ENCODE measurements at regions not wholly inside any gene's neighbourhood (a gene's known extent, or its start where the extent isn't known, plus 50 kb on each side); places are given as distances from the start of the nearest gene placed in this dataset.

- POLR2A ChIA-PET, result no interaction called here
- CTCF ChIA-PET, result interaction anchor here (1.1 to 1.8 kb wide), 3 partner anchors 15 to 209 kb away, joined by 3 to 4 read pairs (median 3); no protein-coding TSS in a partner anchor
- no peak overlapping the region for H3K4me3 ChIP-seq (ENCODE audit: low read depth, low read length)
- DNase-seq (ENCODE audit: low read depth), result no peak
- no peaks in the 10 kb centered on the region for H3K36me3 ChIP-seq (ENCODE audit: control insufficient read depth, insufficient read depth, low read length)
- H3K27me3 ChIP-seq (ENCODE audit: control insufficient read depth, insufficient read depth, low read length), result peaks cover 2% of the 10 kb centered on the region
- peak; percentile 61 for TF ChIP-seq CTCF (IDR thresholded peaks at IDR 0.05; ENCODE audit: insufficient read depth, low read depth, low read length)
Measured at GRCh38 chr13:29713839-29714238, 118.4 kb upstream of the SLC7A1 start.

GRCh38 chr13:29711776-29712175 is 116.3 kb upstream of the SLC7A1 start:
- Histone ChIP-seq H3K36me3 (ENCODE audit: control insufficient read depth, insufficient read depth, low read length) (no peaks in the 10 kb centered on the region), H3K27me3 (ENCODE audit: control insufficient read depth, insufficient read depth, low read length) (peaks cover 2% of the 10 kb centered on the region), H3K4me3 (ENCODE audit: low read depth, low read length) (no peak overlapping the region)
- ChIA-PET POLR2A (no interaction called here), CTCF (interaction anchor here (11.2 kb wide), 1 partner anchor 204 kb away, joined by 173 read pairs; no protein-coding TSS in a partner anchor)
- TF ChIP-seq CTCF (IDR thresholded peaks at IDR 0.05; ENCODE audit: insufficient read depth, low read depth, low read length), result no peak
- no peak for DNase-seq (ENCODE audit: low read depth)

DNA sequence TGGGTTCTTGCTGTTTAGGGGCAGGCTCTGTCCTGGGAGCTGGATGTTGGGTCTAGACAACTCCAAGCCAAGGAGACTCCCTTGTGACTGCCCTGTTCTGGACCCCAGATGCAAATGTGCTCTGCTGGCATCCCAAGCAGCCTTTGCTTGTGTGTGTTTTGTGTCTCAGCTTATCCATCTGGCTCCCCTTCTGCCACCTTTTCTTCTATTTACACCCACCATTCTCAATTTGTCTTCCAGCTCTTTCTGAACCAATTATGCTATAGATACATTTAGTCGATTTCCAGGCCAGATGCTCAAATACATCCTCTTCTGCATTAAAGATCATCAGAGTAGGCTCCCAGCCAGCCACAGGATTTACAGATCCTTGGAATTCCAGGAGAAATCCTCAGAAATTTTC is 115.0 kb upstream of the SLC7A1 start:
- no peak for TF ChIP-seq CTCF (IDR thresholded peaks at IDR 0.05; ENCODE audit: insufficient read depth, low read depth, low read length)
- no peak for DNase-seq (ENCODE audit: low read depth)
- no peaks in the 10 kb centered on the region for H3K36me3 ChIP-seq (ENCODE audit: control insufficient read depth, insufficient read depth, low read length)
- CTCF ChIA-PET, result interaction anchor here (0.6 to 11.2 kb wide), 3 partner anchors 19 to 223 kb away, joined by 3 to 173 read pairs (median 3); no protein-coding TSS in a partner anchor
- H3K4me3 ChIP-seq (ENCODE audit: low read depth, low read length), result no peak overlapping the region
- POLR2A ChIA-PET, result no interaction called here
- no peaks in the 10 kb centered on the region for H3K27me3 ChIP-seq (ENCODE audit: control insufficient read depth, insufficient read depth, low read length)

GRCh38 chr13:29709407-29710069 is 114.0 kb upstream of the SLC7A1 start:
- DNase-seq (ENCODE audit: low read depth), result no peak
- H3K27me3 ChIP-seq (ENCODE audit: control insufficient read depth, insufficient read depth, low read length), result no peaks in the 10 kb centered on the region
- no peak for TF ChIP-seq CTCF (IDR thresholded peaks at IDR 0.05; ENCODE audit: insufficient read depth, low read depth, low read length)
- POLR2A ChIA-PET, result no interaction called here
- H3K4me3 ChIP-seq (ENCODE audit: low read depth, low read length), result no peak overlapping the region
- CTCF ChIA-PET, result interaction anchor here (0.6 to 11.2 kb wide), 4 partner anchors 17 to 222 kb away, joined by 3 to 173 read pairs (median 4); no protein-coding TSS in a partner anchor
- H3K36me3 ChIP-seq (ENCODE audit: control insufficient read depth, insufficient read depth, low read length), result no peaks in the 10 kb centered on the region

GRCh38 chr13:29707876-29708543 is 112.5 kb upstream of the SLC7A1 start:
- no peak overlapping the region for H3K4me3 ChIP-seq (ENCODE audit: low read depth, low read length)
- no peak for DNase-seq (ENCODE audit: low read depth)
- H3K27me3 ChIP-seq (ENCODE audit: control insufficient read depth, insufficient read depth, low read length), result no peaks in the 10 kb centered on the region
- CTCF ChIA-PET, result interaction anchor here (0.6 to 11.2 kb wide), 18 partner anchors 10 to 407 kb away, joined by 3 to 173 read pairs (median 3); no protein-coding TSS in a partner anchor
- POLR2A ChIA-PET, result no interaction called here
- TF ChIP-seq CTCF (IDR thresholded peaks at IDR 0.05; ENCODE audit: insufficient read depth, low read depth, low read length), result peak; percentile 83
- H3K36me3 ChIP-seq (ENCODE audit: control insufficient read depth, insufficient read depth, low read length), result no peaks in the 10 kb centered on the region

Measured in BJ (cell line).